Activated effector memory CD4-positive, alpha-beta T cell treated with anti-CD3 and anti-CD28 coated beads, Interleukin-2, amount 50 U/mL, for 16 hours (primary cell): ENCODE measurements at regions not wholly inside any gene's neighbourhood (a gene's known extent, or its start where the extent isn't known, plus 50 kb on each side); places are given as distances from the start of the nearest gene placed in this dataset.
"Not testable (repeated sequence)": the region's sequence is repeated elsewhere in the genome, so short reads cannot be mapped to it uniquely, and the experiment has no call there.

Experiments used
- DNase-seq: peaks from one replicate; pipeline ENCODE4 v3.0.0-alpha.2; 2020

- DNase-seq, result no peak
Measured at GRCh38 chr13:67990868-67991267, 760.7 kb upstream of the PCDH9 start.

GRCh38 chr13:67986234-67986633 is 756.1 kb upstream of the PCDH9 start:
- DNase-seq, result no peak

- no peak for DNase-seq
Measured at GRCh38 chr13:67977066-67977465, 746.9 kb upstream of the PCDH9 start.

- no peak for DNase-seq
Measured at GRCh38 chr13:67971291-67971690, 741.2 kb upstream of the PCDH9 start.

- DNase-seq, result no peak
Measured at GRCh38 chr13:67967031-67967430, 736.9 kb upstream of the PCDH9 start.

GRCh38 chr13:67966065-67966464 is 735.9 kb upstream of the PCDH9 start:
- DNase-seq, result no peak

GRCh38 chr13:67964986-67965385 is 734.9 kb upstream of the PCDH9 start:
- DNase-seq, result no peak

- no peak for DNase-seq
Measured at GRCh38 chr13:67964091-67964490, 734.0 kb upstream of the PCDH9 start.

GRCh38 chr13:67961331-67961730 is 731.2 kb upstream of the PCDH9 start:
- DNase-seq, result no peak

GRCh38 chr13:67951431-67951830 is 721.3 kb upstream of the PCDH9 start:
- DNase-seq, result no peak

- DNase-seq, result no peak
Measured at GRCh38 chr13:67950603-67951002, 720.5 kb upstream of the PCDH9 start.

GRCh38 chr13:67946131-67946530 is 716.0 kb upstream of the PCDH9 start:
- no peak for DNase-seq

GRCh38 chr13:67943116-67943515 is 713.0 kb upstream of the PCDH9 start:
- DNase-seq, result no peak

GRCh38 chr13:67935626-67936025 is 705.5 kb upstream of the PCDH9 start:
- no peak for DNase-seq

- no peak for DNase-seq
Measured at GRCh38 chr13:67934617-67935330, 704.6 kb upstream of the PCDH9 start.

- DNase-seq, result no peak
Measured at GRCh38 chr13:67932991-67933390, 702.9 kb upstream of the PCDH9 start.

GRCh38 chr13:67917291-67917987 is 687.3 kb upstream of the PCDH9 start:
- DNase-seq, result no peak

GRCh38 chr13:67916650-67917049 is 686.5 kb upstream of the PCDH9 start:
- no peak for DNase-seq

- no peak for DNase-seq
Measured at GRCh38 chr13:67914535-67914934, 684.4 kb upstream of the PCDH9 start.

- DNase-seq, result not testable (repeated sequence)
Measured at GRCh38 chr13:67902960-67903359, 672.8 kb upstream of the PCDH9 start.

GRCh38 chr13:67880916-67881315 is 650.8 kb upstream of the PCDH9 start:
- no peak for DNase-seq

- DNase-seq, result no peak
Measured at GRCh38 chr13:67878376-67878775, 648.2 kb upstream of the PCDH9 start.

- DNase-seq, result no peak
Measured at GRCh38 chr13:67877031-67877430, 646.9 kb upstream of the PCDH9 start.

GRCh38 chr13:67867206-67867605 is 637.1 kb upstream of the PCDH9 start:
- DNase-seq, result no peak

- no peak for DNase-seq
Measured at GRCh38 chr13:67860315-67860714, 630.2 kb upstream of the PCDH9 start.
